IMR-90 (cell line): ENCODE measurements at regions not wholly inside any gene's neighbourhood (a gene's known extent, or its start where the extent isn't known, plus 50 kb on each side); places are given as distances from the start of the nearest gene placed in this dataset.
A peak's percentile ranks its signal among the peaks of the same experiment; 100 is the strongest.

Source experiments
- ATAC-seq: fragments of 200-7000 bp; cut with Tn5 transposase; 2 replicates; pipeline ENCODE4 v1.9.1; 2020; ENCODE audit warnings: low read depth, mild to moderate bottlenecking, moderate library complexity
- BruUV-seq: library from RNA; stranded (reverse); fragments of 400-500 nt; replicated peaks from 2 replicates; lab custom pipeline; 2021; lab: Mats Ljungman, UMichigan
- CTCF ChIA-PET: fragments of 300-600 bp; formaldehyde crosslinking; extraction: SDS; loops from one replicate; lab custom pipeline; 2021; ENCODE audit warnings: antibody characterized with exemption; lab: Yijun Ruan, JAX
- POLR2A ChIA-PET: fragments of 300-600 bp; sonication (Branson Sonifier 250); formaldehyde crosslinking; loops from one replicate; lab custom pipeline; 2022; ENCODE audit warnings: antibody characterized with exemption; ENCODE audit not compliant: unreplicated experiment; lab: Charles Lee
- DNase-seq: peaks from one replicate; pipeline ENCODE4 v3.0.0; 2013
- H2AFZ ChIP-seq: replicated peaks from 2 replicates; pipeline ENCODE3; 2013; ENCODE audit warnings: low read length, mild to moderate bottlenecking; ENCODE audit not compliant: poor library complexity
- H2AK5ac ChIP-seq: 2 replicates; pipeline ENCODE4 v1.6.1; 2013; ENCODE audit warnings: low read depth, low read length, inconsistent platforms
- H2AK9ac ChIP-seq: replicated peaks from 2 replicates; pipeline ENCODE3; 2013; ENCODE audit warnings: mild to moderate bottlenecking, low read depth, low read length, moderate library complexity; ENCODE audit not compliant: poor library complexity
- H2BK120ac ChIP-seq: 2 replicates; pipeline ENCODE4 v1.6.1; 2013; ENCODE audit warnings: low read depth, low read length, inconsistent platforms
- H2BK15ac ChIP-seq: 3 replicates; pipeline ENCODE4 v1.6.1; 2013; ENCODE audit warnings: low read depth, low read length, inconsistent platforms
- H2BK20ac ChIP-seq: 2 replicates; pipeline ENCODE4 v1.6.1; 2013; ENCODE audit warnings: low read depth, mild to moderate bottlenecking, inconsistent platforms, low read length, moderate library complexity
- H2BK5ac ChIP-seq: 2 replicates; pipeline ENCODE4 v1.6.1; 2013; ENCODE audit warnings: mild to moderate bottlenecking, low read depth, low read length, inconsistent platforms; ENCODE audit not compliant: poor library complexity, severe bottlenecking
- H3K14ac ChIP-seq: replicated peaks from 2 replicates; pipeline ENCODE4 v1.6.1; 2013; ENCODE audit warnings: low read depth, low read length, inconsistent platforms
- H3K18ac ChIP-seq: 2 replicates; pipeline ENCODE4 v1.6.1; 2013; ENCODE audit warnings: low read depth, low read length, control low read depth
- H3K23ac ChIP-seq: 2 replicates; pipeline ENCODE4 v1.6.1; 2013; ENCODE audit warnings: low read depth, low read length, inconsistent platforms
- H3K27ac ChIP-seq: 2 replicates; pipeline ENCODE4 v1.5.1; 2013; ENCODE audit warnings: mild to moderate bottlenecking, control low read depth, low read length; ENCODE audit not compliant: insufficient read depth
- H3K27me3 ChIP-seq: 2 replicates; pipeline ENCODE4 v1.6.1; 2013; ENCODE audit warnings: low read length; ENCODE audit not compliant: control insufficient read depth, insufficient read depth
- H3K36me3 ChIP-seq: 2 replicates; pipeline ENCODE4 v1.6.1; 2013; ENCODE audit warnings: low read length, mixed read lengths; ENCODE audit not compliant: control insufficient read depth, insufficient read depth
- H3K4ac ChIP-seq: 2 replicates; pipeline ENCODE4 v1.6.1; 2013; ENCODE audit warnings: low read depth, low read length, inconsistent platforms
- H3K4me1 ChIP-seq: 2 replicates; pipeline ENCODE4 v1.6.1; 2013; ENCODE audit warnings: low read length, mixed read lengths; ENCODE audit not compliant: control insufficient read depth, insufficient read depth
- H3K4me2 ChIP-seq: 2 replicates; pipeline ENCODE4 v1.6.1; 2013; ENCODE audit warnings: low read depth, mild to moderate bottlenecking, control low read depth, low read length, moderate library complexity
- H3K4me3 ChIP-seq: 2 replicates; pipeline ENCODE4 v1.5.1; 2013; ENCODE audit warnings: low read depth, mild to moderate bottlenecking, control low read depth, low read length, moderate library complexity; ENCODE audit not compliant: insufficient read depth
- H3K56ac ChIP-seq: 2 replicates; pipeline ENCODE4 v1.6.1; 2013; ENCODE audit warnings: low read length, inconsistent platforms; ENCODE audit not compliant: insufficient read depth; ENCODE audit errors: extremely low read depth
- H3K79me1 ChIP-seq, 2 experiments: 2 replicates each; pipeline ENCODE4 v1.6.1; 2013; ENCODE audit warnings: low read length in 2 of 2, inconsistent platforms in 1 of 2, low read depth in 1 of 2
- H3K9ac ChIP-seq: 2 replicates; pipeline ENCODE4 v1.6.1; 2013; ENCODE audit warnings: low read depth, low read length, control low read depth
- H3K9me1 ChIP-seq: 2 replicates; pipeline ENCODE4 v1.6.1; 2013; ENCODE audit warnings: low read length, inconsistent platforms; ENCODE audit not compliant: insufficient read depth
- H3K9me3 ChIP-seq: 2 replicates; pipeline ENCODE4 v1.6.1; 2013; ENCODE audit warnings: low read length; ENCODE audit not compliant: control insufficient read depth, insufficient read depth
- H4K20me1 ChIP-seq: 2 replicates; pipeline ENCODE4 v1.6.1; 2013; ENCODE audit warnings: low read length, inconsistent platforms; ENCODE audit not compliant: insufficient read depth
- H4K5ac ChIP-seq: 2 replicates; pipeline ENCODE4 v1.6.1; 2013; ENCODE audit warnings: mild to moderate bottlenecking, low read depth, low read length, control low read depth
- H4K8ac ChIP-seq, 2 experiments: 2 replicates each; pipeline ENCODE4 v1.6.1; 2013; ENCODE audit warnings: low read depth in 2 of 2, low read length in 2 of 2, control low read depth in 1 of 2, inconsistent platforms in 1 of 2
- H4K91ac ChIP-seq: 2 replicates; pipeline ENCODE4 v1.6.1; 2013; ENCODE audit warnings: low read depth, low read length, inconsistent platforms; ENCODE audit not compliant: insufficient read depth
- BHLHE40 ChIP-seq: fragments of 150-350 bp; IDR thresholded peaks from 2 replicates; pipeline ENCODE4 v1.6.1; 2016; ENCODE audit warnings: mild to moderate bottlenecking, low read depth, low read length
- CEBPB ChIP-seq: IDR thresholded peaks from 2 replicates; pipeline ENCODE4 v1.6.1; 2012; ENCODE audit warnings: low read depth, low read length, improper control_type of control experiment
- CHD1 ChIP-seq: IDR thresholded peaks from 2 replicates; pipeline ENCODE4 v1.6.1; 2012; ENCODE audit warnings: low read depth, low read length, improper control_type of control experiment
- FOS ChIP-seq: fragments of 150-350 bp; IDR thresholded peaks from 2 replicates; pipeline ENCODE4 v1.6.1; 2016; ENCODE audit warnings: low read depth, low read length
- MAFK ChIP-seq: IDR thresholded peaks from 2 replicates; pipeline ENCODE4 v1.6.1; 2012; ENCODE audit warnings: low read depth, low read length, improper control_type of control experiment
- MAZ ChIP-seq: IDR thresholded peaks from 2 replicates; pipeline ENCODE4 v1.6.1; 2012; ENCODE audit warnings: low read depth, mild to moderate bottlenecking, low read length, improper control_type of control experiment, moderate library complexity, borderline replicate concordance
- MXI1 ChIP-seq: IDR thresholded peaks from 2 replicates; pipeline ENCODE4 v1.6.1; 2012; ENCODE audit warnings: low read depth, mild to moderate bottlenecking, low read length, moderate library complexity, borderline replicate concordance
- NFE2L2 ChIP-seq: fragments of 150-350 bp; IDR thresholded peaks from 2 replicates; pipeline ENCODE4 v1.6.1; 2016; ENCODE audit warnings: low read depth, mild to moderate bottlenecking, low read length
- POLR2A ChIP-seq: IDR thresholded peaks from 2 replicates; pipeline ENCODE4 v1.6.1; 2012; ENCODE audit warnings: mild to moderate bottlenecking, low read depth, low read length
- RAD21 ChIP-seq: IDR thresholded peaks from 2 replicates; pipeline ENCODE4 v1.6.1; 2012; ENCODE audit warnings: low read length, improper control_type of control experiment
- RCOR1 ChIP-seq: IDR thresholded peaks from 2 replicates; pipeline ENCODE4 v1.6.1; 2012; ENCODE audit warnings: mild to moderate bottlenecking, low read length, improper control_type of control experiment; ENCODE audit not compliant: insufficient replicate concordance
- RFX5 ChIP-seq: IDR thresholded peaks from 2 replicates; pipeline ENCODE4 v1.8.0; 2012; ENCODE audit warnings: low read depth, mild to moderate bottlenecking, low read length, moderate library complexity
- SMC3 ChIP-seq: fragments of 150-350 bp; IDR thresholded peaks from 2 replicates; pipeline ENCODE4 v1.6.1; 2016; ENCODE audit warnings: low read depth, mild to moderate bottlenecking, antibody characterized with exemption, low read length, moderate library complexity
- WGBS, 2 experiments: methylation state at CpG; one replicate each; pipeline versions ENCODE4 v1.1.5 to v1.1.7; 2013; ENCODE audit warnings: missing lambda C conversion rate in 2 of 2; ENCODE audit not compliant: insufficient read length in 1 of 2; ENCODE audit errors: extremely low coverage in 2 of 2; 5-methylcytosine and 5-hydroxymethylcytosine counted together
- dilution Hi-C: fragments of 300-500 bp; cut with HindIII; formaldehyde crosslinking; loops from one replicate; pipeline ENCODE4 v1.14.3; 2018; ENCODE audit warnings: low sequenced_read_pairs; ENCODE audit not compliant: unreplicated experiment
- in situ Hi-C: fragments of 300-500 bp; cut with MboI; formaldehyde crosslinking; loops from 3 replicates; pipeline ENCODE4 v1.14.3; 2019; ENCODE audit warnings: low sequenced_read_pairs, inconsistent platforms, mixed read lengths
- intact Hi-C: fragments of 100-400 bp; cut with micrococcal nuclease; formaldehyde crosslinking; loops from 2 replicates; pipeline ENCODE4 v1.10.0; 2022
- TF ChIP-seq, protein P1 (sequence below): conservative IDR thresholded peaks from 2 replicates; pipeline ENCODE4 v1.5.1; 2012; ENCODE audit warnings: mild to moderate bottlenecking, low read depth, low read length, improper control_type of control experiment
- TF ChIP-seq, protein P2 (sequence below): fragments of 150-350 bp; IDR thresholded peaks from 2 replicates; pipeline ENCODE4 v1.6.1; 2017; ENCODE audit warnings: mild to moderate bottlenecking, antibody characterized with exemption, low read length, low read depth

DNA sequence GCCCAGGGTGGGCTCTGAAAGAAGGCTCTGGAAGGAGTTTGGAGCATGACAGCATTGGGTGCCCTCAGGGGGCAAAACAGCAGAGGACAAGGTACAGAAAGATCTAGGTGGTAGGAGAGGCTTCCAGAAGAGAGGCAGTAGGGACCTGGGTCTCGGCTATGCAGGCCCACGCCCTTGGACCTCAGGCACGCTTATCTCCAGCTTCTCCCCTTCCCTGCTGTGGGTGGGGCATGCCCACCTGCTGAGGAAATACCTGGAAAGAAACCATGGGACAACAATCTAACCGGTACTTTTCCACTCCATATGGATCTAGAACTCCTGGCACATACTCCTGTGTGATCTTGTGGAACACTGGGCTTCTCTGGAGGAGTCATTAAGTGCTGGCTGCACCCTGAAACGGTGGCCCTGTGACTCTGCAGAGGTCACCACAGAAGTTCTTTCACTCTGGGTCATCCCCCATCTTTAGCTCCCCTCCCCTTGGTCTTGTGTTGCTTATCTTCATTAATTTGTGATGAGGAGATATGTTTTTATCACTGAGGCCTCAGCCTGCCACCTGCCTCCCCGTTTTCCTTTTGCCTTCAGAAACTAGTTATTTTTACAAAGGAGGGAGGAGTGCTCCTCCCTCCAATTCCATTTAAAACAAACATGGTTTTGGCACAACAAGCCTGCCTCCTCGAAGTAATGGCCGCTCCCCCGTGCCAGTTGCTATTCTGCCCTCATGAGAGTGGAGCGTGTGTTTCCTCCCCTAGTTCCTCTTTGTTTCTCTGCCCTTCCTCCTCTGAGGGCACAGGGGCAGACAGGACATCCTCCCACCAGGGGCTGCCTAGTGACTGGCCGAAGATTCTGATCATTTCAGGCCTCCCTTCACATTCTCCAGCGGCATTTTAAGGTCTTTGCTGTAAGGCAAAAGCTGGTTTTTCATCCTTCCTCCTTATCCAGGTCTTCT, 78.0 kb upstream of the ATP5PO start:
- in situ Hi-C loops (no loop called here), intact Hi-C loops (no loop called here), dilution Hi-C loops (no loop called here)
- Histone ChIP-seq H3K4me3 (no peak overlapping the region), H4K20me1 (no peaks in the 10 kb centered on the region), H3K9me1 (no peaks in the 10 kb centered on the region), H3K9me3 (peaks cover 7% of the 10 kb centered on the region), H3K14ac (no peak overlapping the region), H3K56ac (no peak overlapping the region), H3K4me1 (no peaks in the 10 kb centered on the region), H2BK5ac (no peak overlapping the region), H4K8ac (no peak overlapping the region), H3K27me3 (peaks cover 8% of the 10 kb centered on the region), H3K79me1 (no peaks in the 10 kb centered on the region), H3K4me2 (no peak overlapping the region), H4K5ac (no peak overlapping the region), H2BK15ac (no peak overlapping the region), H2BK120ac (no peak overlapping the region), H3K36me3 (no peaks in the 10 kb centered on the region), H3K23ac (no peak overlapping the region), H4K91ac (no peak overlapping the region), H3K27ac (no peak overlapping the region), H3K9ac (no peak overlapping the region), H3K4ac (no peak overlapping the region), H2BK20ac (no peak overlapping the region), H2AK5ac (no peak overlapping the region), H2AFZ (no peak overlapping the region), H2AK9ac (peak overlapping the region; percentile 29), H3K18ac (no peak overlapping the region)
- ChIA-PET POLR2A (no interaction called here), CTCF (interaction anchor here (0.5 kb wide), 1 partner anchor 22 kb away, joined by 3 read pairs; no protein-coding TSS in a partner anchor)
- DNase-seq (no peak), ATAC-seq (no peak)
- BruUV-seq: no TSS peak
- TF ChIP-seq BHLHE40 (no peak), RFX5 (no peak), RAD21 (no peak), CHD1 (no peak), MAFK (no peak), SMC3 (no peak), CEBPB (no peak), MAZ (no peak), NFE2L2 (no peak), MXI1 (no peak), POLR2A (no peak), FOS (no peak), RCOR1 (no peak)
- TF ChIP-seq, protein P1, sequence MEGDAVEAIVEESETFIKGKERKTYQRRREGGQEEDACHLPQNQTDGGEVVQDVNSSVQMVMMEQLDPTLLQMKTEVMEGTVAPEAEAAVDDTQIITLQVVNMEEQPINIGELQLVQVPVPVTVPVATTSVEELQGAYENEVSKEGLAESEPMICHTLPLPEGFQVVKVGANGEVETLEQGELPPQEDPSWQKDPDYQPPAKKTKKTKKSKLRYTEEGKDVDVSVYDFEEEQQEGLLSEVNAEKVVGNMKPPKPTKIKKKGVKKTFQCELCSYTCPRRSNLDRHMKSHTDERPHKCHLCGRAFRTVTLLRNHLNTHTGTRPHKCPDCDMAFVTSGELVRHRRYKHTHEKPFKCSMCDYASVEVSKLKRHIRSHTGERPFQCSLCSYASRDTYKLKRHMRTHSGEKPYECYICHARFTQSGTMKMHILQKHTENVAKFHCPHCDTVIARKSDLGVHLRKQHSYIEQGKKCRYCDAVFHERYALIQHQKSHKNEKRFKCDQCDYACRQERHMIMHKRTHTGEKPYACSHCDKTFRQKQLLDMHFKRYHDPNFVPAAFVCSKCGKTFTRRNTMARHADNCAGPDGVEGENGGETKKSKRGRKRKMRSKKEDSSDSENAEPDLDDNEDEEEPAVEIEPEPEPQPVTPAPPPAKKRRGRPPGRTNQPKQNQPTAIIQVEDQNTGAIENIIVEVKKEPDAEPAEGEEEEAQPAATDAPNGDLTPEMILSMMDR: no peak
- TF ChIP-seq, protein P2, sequence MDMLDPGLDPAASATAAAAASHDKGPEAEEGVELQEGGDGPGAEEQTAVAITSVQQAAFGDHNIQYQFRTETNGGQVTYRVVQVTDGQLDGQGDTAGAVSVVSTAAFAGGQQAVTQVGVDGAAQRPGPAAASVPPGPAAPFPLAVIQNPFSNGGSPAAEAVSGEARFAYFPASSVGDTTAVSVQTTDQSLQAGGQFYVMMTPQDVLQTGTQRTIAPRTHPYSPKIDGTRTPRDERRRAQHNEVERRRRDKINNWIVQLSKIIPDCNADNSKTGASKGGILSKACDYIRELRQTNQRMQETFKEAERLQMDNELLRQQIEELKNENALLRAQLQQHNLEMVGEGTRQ: no peak
- WGBS, 2 experiments: 94% methylated on average over 3 of the region's 12 CpGs; no CpG with 5 or more reads in 1 of the 2 experiments
